Activated T-helper 1 cell treated with anti-CD3 and anti-CD28 coated beads, Interleukin-12 subunit alpha, Interleukin-12 subunit beta, Interleukin-2, Interleukin-4 antibody, amounts not matched to agents 30 ng/mL and 10 ng/mL and 1 ng/mL, durations not matched to agents 14 hours and 24 hours and 36 hours (primary cell): ENCODE measurements at regions not wholly inside any gene's neighbourhood (a gene's known extent, or its start where the extent isn't known, plus 50 kb on each side); places are given as distances from the start of the nearest gene placed in this dataset.

Experiments used
- DNase-seq: peaks from one replicate; pipeline ENCODE4 v3.0.0; 2021; ENCODE audit warnings: low spot score
- H3K27ac Mint-ChIP-seq: one replicate; pipeline ENCODE4 v1.8.0; 2021; ENCODE audit warnings: mild to moderate bottlenecking, mixed read lengths
- H3K27me3 Mint-ChIP-seq: one replicate; pipeline ENCODE4 v1.8.0; 2022; ENCODE audit warnings: mild to moderate bottlenecking, moderate library complexity, mixed read lengths; ENCODE audit not compliant: insufficient read depth
- H3K36me3 Mint-ChIP-seq: one replicate; pipeline ENCODE4 v1.8.0; 2021; ENCODE audit warnings: low read depth, mixed read lengths
- H3K4me1 Mint-ChIP-seq: one replicate; pipeline ENCODE4 v1.8.0; 2021; ENCODE audit warnings: low read depth, mixed read lengths
- H3K4me3 Mint-ChIP-seq: one replicate; pipeline ENCODE4 v1.8.0; 2021; ENCODE audit warnings: mild to moderate bottlenecking, moderate library complexity, mixed read lengths
- H3K9me3 Mint-ChIP-seq: one replicate; pipeline ENCODE4 v1.8.0; 2021; ENCODE audit warnings: mixed read lengths
- intact Hi-C: fragments of 100-400 bp; cut with micrococcal nuclease; formaldehyde crosslinking; loops from one replicate; pipeline ENCODE4 v1.15.1; 2024

- intact Hi-C loops = no loop called here
- H3K27me3 Mint-ChIP-seq = peaks cover 9% of the 10 kb centered on the region
- H3K9me3 Mint-ChIP-seq = peaks cover 4% of the 10 kb centered on the region
- H3K4me3 Mint-ChIP-seq = no peak overlapping the region
- H3K36me3 Mint-ChIP-seq = no peaks in the 10 kb centered on the region
- no peak overlapping the region for H3K27ac Mint-ChIP-seq
- no peaks in the 10 kb centered on the region for H3K4me1 Mint-ChIP-seq
- no peak for DNase-seq
These were observed 106.3 kb upstream of the GPC1 start for GRCh38 chr2:240329116-240329665.

GRCh38 chr2:240329778-240330177 is 105.7 kb upstream of the GPC1 start:
- H3K9me3 Mint-ChIP-seq = peaks cover 4% of the 10 kb centered on the region
- H3K27me3 Mint-ChIP-seq = peaks cover 11% of the 10 kb centered on the region
- no peak overlapping the region for H3K27ac Mint-ChIP-seq
- H3K4me3 Mint-ChIP-seq = no peak overlapping the region
- no peaks in the 10 kb centered on the region for H3K36me3 Mint-ChIP-seq
- intact Hi-C loops = no loop called here
- DNase-seq = no peak
- H3K4me1 Mint-ChIP-seq = no peaks in the 10 kb centered on the region

GRCh38 chr2:240333985-240334384 is 101.5 kb upstream of the GPC1 start:
- H3K27ac Mint-ChIP-seq = no peak overlapping the region
- no peaks in the 10 kb centered on the region for H3K4me1 Mint-ChIP-seq
- no peak for DNase-seq
- H3K36me3 Mint-ChIP-seq = no peaks in the 10 kb centered on the region
- intact Hi-C loops = no loop called here
- no peak overlapping the region for H3K4me3 Mint-ChIP-seq
- H3K27me3 Mint-ChIP-seq = peaks cover 18% of the 10 kb centered on the region
- peaks cover 4% of the 10 kb centered on the region for H3K9me3 Mint-ChIP-seq

GRCh38 chr2:240335061-240335460 is 100.4 kb upstream of the GPC1 start:
- no peaks in the 10 kb centered on the region for H3K4me1 Mint-ChIP-seq
- H3K4me3 Mint-ChIP-seq = no peak overlapping the region
- no peaks in the 10 kb centered on the region for H3K36me3 Mint-ChIP-seq
- no peak overlapping the region for H3K27ac Mint-ChIP-seq
- intact Hi-C loops = no loop called here
- H3K9me3 Mint-ChIP-seq = peaks cover 4% of the 10 kb centered on the region
- DNase-seq = no peak
- H3K27me3 Mint-ChIP-seq = peaks cover 18% of the 10 kb centered on the region

GRCh38 chr2:240336820-240337427 is 98.5 kb upstream of the GPC1 start:
- H3K4me3 Mint-ChIP-seq = no peak overlapping the region
- no peak for DNase-seq
- H3K27ac Mint-ChIP-seq = no peak overlapping the region
- intact Hi-C loops = no loop called here
- no peaks in the 10 kb centered on the region for H3K4me1 Mint-ChIP-seq
- peaks cover 13% of the 10 kb centered on the region for H3K27me3 Mint-ChIP-seq
- no peaks in the 10 kb centered on the region for H3K9me3 Mint-ChIP-seq
- H3K36me3 Mint-ChIP-seq = no peaks in the 10 kb centered on the region

- Mint-ChIP-seq H3K4me1 (no peaks in the 10 kb centered on the region), H3K27me3 (peaks cover 9% of the 10 kb centered on the region), H3K4me3 (no peak overlapping the region), H3K27ac (no peak overlapping the region), H3K9me3 (no peaks in the 10 kb centered on the region), H3K36me3 (no peaks in the 10 kb centered on the region)
- no peak for DNase-seq
- intact Hi-C loops = no loop called here
These were observed 97.2 kb upstream of the GPC1 start for GRCh38 chr2:240338274-240338673.

GRCh38 chr2:240339411-240340360 is 95.8 kb upstream of the GPC1 start:
- intact Hi-C loops = no loop called here
- H3K4me1 Mint-ChIP-seq = no peaks in the 10 kb centered on the region
- no peak overlapping the region for H3K4me3 Mint-ChIP-seq
- no peaks in the 10 kb centered on the region for H3K36me3 Mint-ChIP-seq
- H3K27ac Mint-ChIP-seq = no peak overlapping the region
- no peak for DNase-seq
- H3K9me3 Mint-ChIP-seq = no peaks in the 10 kb centered on the region
- peaks cover 8% of the 10 kb centered on the region for H3K27me3 Mint-ChIP-seq

GRCh38 chr2:240340361-240340761 is 95.1 kb upstream of the GPC1 start:
- no peak overlapping the region for H3K27ac Mint-ChIP-seq
- no peaks in the 10 kb centered on the region for H3K9me3 Mint-ChIP-seq
- H3K4me1 Mint-ChIP-seq = no peaks in the 10 kb centered on the region
- intact Hi-C loops = no loop called here
- H3K36me3 Mint-ChIP-seq = no peaks in the 10 kb centered on the region
- no peak for DNase-seq
- H3K4me3 Mint-ChIP-seq = no peak overlapping the region
- peaks cover 4% of the 10 kb centered on the region for H3K27me3 Mint-ChIP-seq

- no peak for DNase-seq
- Mint-ChIP-seq H3K4me3 (no peak overlapping the region), H3K27me3 (peaks cover under 1% of the 10 kb centered on the region), H3K9me3 (no peaks in the 10 kb centered on the region), H3K27ac (no peak overlapping the region), H3K36me3 (no peaks in the 10 kb centered on the region), H3K4me1 (no peaks in the 10 kb centered on the region)
- intact Hi-C loops = no loop called here
These were observed 94.4 kb upstream of the GPC1 start for GRCh38 chr2:240341064-240341463.

- Mint-ChIP-seq H3K27me3 (no peaks in the 10 kb centered on the region), H3K36me3 (no peaks in the 10 kb centered on the region), H3K9me3 (no peaks in the 10 kb centered on the region), H3K4me3 (no peak overlapping the region), H3K27ac (no peak overlapping the region), H3K4me1 (no peaks in the 10 kb centered on the region)
- DNase-seq = no peak
- intact Hi-C loops = no loop called here
These were observed 91.9 kb upstream of the GPC1 start for GRCh38 chr2:240343548-240343947.

GRCh38 chr2:240344904-240345303 is 90.6 kb upstream of the GPC1 start:
- intact Hi-C loops = no loop called here
- H3K9me3 Mint-ChIP-seq = no peaks in the 10 kb centered on the region
- H3K36me3 Mint-ChIP-seq = no peaks in the 10 kb centered on the region
- H3K27me3 Mint-ChIP-seq = no peaks in the 10 kb centered on the region
- no peak overlapping the region for H3K27ac Mint-ChIP-seq
- H3K4me3 Mint-ChIP-seq = no peak overlapping the region
- no peak for DNase-seq
- no peaks in the 10 kb centered on the region for H3K4me1 Mint-ChIP-seq

GRCh38 chr2:240346015-240346752 is 89.3 kb upstream of the GPC1 start:
- Mint-ChIP-seq H3K4me1 (no peaks in the 10 kb centered on the region), H3K27me3 (no peaks in the 10 kb centered on the region), H3K27ac (no peak overlapping the region), H3K4me3 (no peak overlapping the region), H3K9me3 (no peaks in the 10 kb centered on the region), H3K36me3 (no peaks in the 10 kb centered on the region)
- DNase-seq = no peak
- intact Hi-C loops = no loop called here
